ENCODE measurements at regions not wholly inside any gene's neighbourhood (a gene's known extent, or its start where the extent isn't known, plus 50 kb on each side); places are given as distances from the start of the nearest gene placed in this dataset.

GRCh38 chr2:223338016-223338415 lies 264.1 kb downstream of the SCG2 start:
- no peak for TF ChIP-seq CTCF (IDR thresholded peaks at IDR 0.05; ENCODE audit: insufficient read depth, low read length, poor library complexity, severe bottlenecking)
- Histone ChIP-seq H3K27me3 (replicated peaks; ENCODE audit: control insufficient read depth, insufficient read depth, low read length) (no peaks in the 10 kb centered on the region), H3K4me3 (replicated peaks; ENCODE audit: low read depth, low read length) (no peak overlapping the region), H3K36me3 (ENCODE audit: control insufficient read depth, insufficient read depth, low read length) (no peaks in the 10 kb centered on the region)
- DNase-seq (ENCODE audit: extremely low read depth, insufficient read length): no peak

- no peaks in the 10 kb centered on the region for H3K27me3 ChIP-seq (replicated peaks; ENCODE audit: control insufficient read depth, insufficient read depth, low read length)
- no peak for TF ChIP-seq CTCF (IDR thresholded peaks at IDR 0.05; ENCODE audit: insufficient read depth, low read length, poor library complexity, severe bottlenecking)
- H3K36me3 ChIP-seq (ENCODE audit: control insufficient read depth, insufficient read depth, low read length): no peaks in the 10 kb centered on the region
- no peak for DNase-seq (ENCODE audit: extremely low read depth, insufficient read length)
- no peak overlapping the region for H3K4me3 ChIP-seq (replicated peaks; ENCODE audit: low read depth, low read length)
Measured at GRCh38 chr2:223357076-223357475, 245.1 kb downstream of the SCG2 start.

GRCh38 chr2:223363085-223363484 lies 239.1 kb downstream of the SCG2 start:
- no peak for DNase-seq (ENCODE audit: extremely low read depth, insufficient read length)
- TF ChIP-seq CTCF (IDR thresholded peaks at IDR 0.05; ENCODE audit: insufficient read depth, low read length, poor library complexity, severe bottlenecking): no peak
- Histone ChIP-seq H3K36me3 (ENCODE audit: control insufficient read depth, insufficient read depth, low read length) (no peaks in the 10 kb centered on the region), H3K4me3 (replicated peaks; ENCODE audit: low read depth, low read length) (no peak overlapping the region), H3K27me3 (replicated peaks; ENCODE audit: control insufficient read depth, insufficient read depth, low read length) (no peaks in the 10 kb centered on the region)

GRCh38 chr2:223365158-223365679 lies 236.9 kb downstream of the SCG2 start:
- Histone ChIP-seq H3K4me3 (replicated peaks; ENCODE audit: low read depth, low read length) (no peak overlapping the region), H3K27me3 (replicated peaks; ENCODE audit: control insufficient read depth, insufficient read depth, low read length) (no peaks in the 10 kb centered on the region; the same call in 1 of the 2 replicates), H3K36me3 (ENCODE audit: control insufficient read depth, insufficient read depth, low read length) (no peaks in the 10 kb centered on the region)
- no peak for TF ChIP-seq CTCF (IDR thresholded peaks at IDR 0.05; ENCODE audit: insufficient read depth, low read length, poor library complexity, severe bottlenecking)
- DNase-seq (ENCODE audit: extremely low read depth, insufficient read length): no peak

GRCh38 chr2:223366566-223366965 lies 235.6 kb downstream of the SCG2 start:
- Histone ChIP-seq H3K36me3 (ENCODE audit: control insufficient read depth, insufficient read depth, low read length) (no peaks in the 10 kb centered on the region), H3K27me3 (replicated peaks; ENCODE audit: control insufficient read depth, insufficient read depth, low read length) (no peaks in the 10 kb centered on the region; the same call in 1 of the 2 replicates), H3K4me3 (replicated peaks; ENCODE audit: low read depth, low read length) (no peak overlapping the region)
- DNase-seq (ENCODE audit: extremely low read depth, insufficient read length): no peak
- no peak for TF ChIP-seq CTCF (IDR thresholded peaks at IDR 0.05; ENCODE audit: insufficient read depth, low read length, poor library complexity, severe bottlenecking)

- no peak overlapping the region for H3K4me3 ChIP-seq (replicated peaks; ENCODE audit: low read depth, low read length)
- H3K36me3 ChIP-seq (ENCODE audit: control insufficient read depth, insufficient read depth, low read length): no peaks in the 10 kb centered on the region
- no peak for TF ChIP-seq CTCF (IDR thresholded peaks at IDR 0.05; ENCODE audit: insufficient read depth, low read length, poor library complexity, severe bottlenecking)
- H3K27me3 ChIP-seq (replicated peaks; ENCODE audit: control insufficient read depth, insufficient read depth, low read length): no peaks in the 10 kb centered on the region; the same call in 1 of the 2 replicates
- no peak for DNase-seq (ENCODE audit: extremely low read depth, insufficient read length)
Measured at GRCh38 chr2:223368481-223368880, 233.7 kb downstream of the SCG2 start.

Data from GM06990 (cell line).